ENCODE measurements at regions not wholly inside any gene's neighbourhood (a gene's known extent, or its start where the extent isn't known, plus 50 kb on each side); places are given as distances from the start of the nearest gene placed in this dataset.

GRCh38 chr11:97833412-97833811 is 1187.3 kb upstream of the CNTN5 start:
- no peak for DNase-seq (ENCODE audit: low read depth)

GRCh38 chr11:97844016-97844415 is 1176.7 kb upstream of the CNTN5 start:
- DNase-seq (ENCODE audit: low read depth) = no peak

- no peak for DNase-seq (ENCODE audit: low read depth)
Measured at GRCh38 chr11:97847730-97848129, 1173.0 kb upstream of the CNTN5 start.

- no peak for DNase-seq (ENCODE audit: low read depth)
Measured at GRCh38 chr11:97850701-97851100, 1170.0 kb upstream of the CNTN5 start.

- DNase-seq (ENCODE audit: low read depth) = no peak
Measured at GRCh38 chr11:97854357-97854756, 1166.4 kb upstream of the CNTN5 start.

GRCh38 chr11:97854877-97855276 is 1165.9 kb upstream of the CNTN5 start:
- no peak for DNase-seq (ENCODE audit: low read depth)

GRCh38 chr11:97856666-97857065 is 1164.1 kb upstream of the CNTN5 start:
- no peak for DNase-seq (ENCODE audit: low read depth)

- peak; percentile 2 for DNase-seq (ENCODE audit: low read depth)
Measured at GRCh38 chr11:97860237-97860636, 1160.5 kb upstream of the CNTN5 start.

- DNase-seq (ENCODE audit: low read depth) = no peak
Measured at GRCh38 chr11:97862021-97862420, 1158.7 kb upstream of the CNTN5 start.

GRCh38 chr11:97865424-97866012 is 1155.2 kb upstream of the CNTN5 start:
- DNase-seq (ENCODE audit: low read depth) = no peak

GRCh38 chr11:97871816-97872215 is 1148.9 kb upstream of the CNTN5 start:
- no peak for DNase-seq (ENCODE audit: low read depth)

GRCh38 chr11:97880209-97880608 is 1140.5 kb upstream of the CNTN5 start:
- DNase-seq (ENCODE audit: low read depth) = peak; percentile 3

GRCh38 chr11:97883086-97883485 is 1137.7 kb upstream of the CNTN5 start:
- no peak for DNase-seq (ENCODE audit: low read depth)

GRCh38 chr11:97888641-97889040 is 1132.1 kb upstream of the CNTN5 start:
- no peak for DNase-seq (ENCODE audit: low read depth)

- DNase-seq (ENCODE audit: low read depth) = no peak
Measured at GRCh38 chr11:97890466-97890865, 1130.3 kb upstream of the CNTN5 start.

- peak; percentile 43 for DNase-seq (ENCODE audit: low read depth)
Measured at GRCh38 chr11:97893612-97894011, 1127.1 kb upstream of the CNTN5 start.

- DNase-seq (ENCODE audit: low read depth) = no peak
Measured at GRCh38 chr11:97894978-97895377, 1125.8 kb upstream of the CNTN5 start.

- no peak for DNase-seq (ENCODE audit: low read depth)
Measured at GRCh38 chr11:97895572-97895971, 1125.2 kb upstream of the CNTN5 start.

GRCh38 chr11:97902828-97903227 is 1117.9 kb upstream of the CNTN5 start:
- DNase-seq (ENCODE audit: low read depth) = no peak

- no peak for DNase-seq (ENCODE audit: low read depth)
Measured at GRCh38 chr11:97905101-97905500, 1115.6 kb upstream of the CNTN5 start.

GRCh38 chr11:97905671-97906070 is 1115.1 kb upstream of the CNTN5 start:
- DNase-seq (ENCODE audit: low read depth) = no peak

- peak; percentile 10 for DNase-seq (ENCODE audit: low read depth)
Measured at GRCh38 chr11:97908354-97908753, 1112.4 kb upstream of the CNTN5 start.

- no peak for DNase-seq (ENCODE audit: low read depth)
Measured at GRCh38 chr11:97909614-97910399, 1110.9 kb upstream of the CNTN5 start.

All from myocyte (in vitro differentiated cells).